SKM-1 (cell line): ENCODE measurements at regions not wholly inside any gene's neighbourhood (a gene's known extent, or its start where the extent isn't known, plus 50 kb on each side); places are given as distances from the start of the nearest gene placed in this dataset.
"Not testable (repeated sequence)": the region's sequence is repeated elsewhere in the genome, so short reads cannot be mapped to it uniquely, and the experiment has no call there.

Source experiments
- DNase-seq: peaks from one replicate; lab custom pipeline; 2025; ENCODE audit not compliant: unreplicated experiment; lab: John Stamatoyannopoulos, UW

GRCh38 chr18:78814766-78815165, 164.9 kb upstream of the SALL3 start:
- DNase-seq, result no peak

DNA sequence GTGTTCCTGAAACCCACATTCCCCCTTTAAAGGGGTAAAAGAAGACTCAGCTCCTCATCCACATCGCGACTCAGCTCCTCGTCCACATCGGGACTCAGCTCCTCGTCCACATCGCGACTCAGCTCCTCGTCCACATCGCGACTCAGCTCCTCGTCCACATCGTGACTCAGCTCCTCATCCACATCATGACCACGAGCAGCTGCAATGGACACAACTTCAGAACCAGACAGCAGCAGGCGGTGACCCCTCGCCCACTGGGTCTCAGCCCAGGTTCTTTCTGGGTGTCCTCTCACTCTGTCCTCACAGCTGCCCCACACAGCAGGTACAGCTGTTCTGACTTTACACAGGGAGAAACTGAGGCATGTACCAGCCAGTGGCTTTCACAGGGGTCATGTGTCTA, 163.5 kb upstream of the SALL3 start:
- no peak for DNase-seq

DNA sequence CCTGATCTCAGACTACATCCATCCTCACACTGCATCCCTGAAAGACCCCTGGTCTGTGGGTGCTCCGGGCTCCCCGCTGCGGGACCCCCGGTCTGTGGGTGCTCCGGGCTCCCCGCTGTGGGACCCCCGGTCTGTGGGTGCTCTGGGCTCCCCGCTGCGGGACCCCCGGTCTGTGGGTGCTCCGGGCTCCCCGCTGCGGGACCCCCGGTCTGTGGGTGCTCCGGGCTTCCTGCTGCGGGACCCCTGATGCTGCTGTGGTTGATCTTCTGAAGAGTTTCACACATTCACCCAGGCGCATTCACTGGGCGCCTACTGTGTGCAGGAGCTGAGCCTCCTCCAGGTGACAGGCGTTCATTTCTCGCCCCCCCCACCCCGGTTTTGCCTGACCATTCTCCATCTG, 162.7 kb upstream of the SALL3 start:
- DNase-seq, result no peak

- no peak for DNase-seq
Measured at GRCh38 chr18:78818495-78818894, 161.1 kb upstream of the SALL3 start.

DNA sequence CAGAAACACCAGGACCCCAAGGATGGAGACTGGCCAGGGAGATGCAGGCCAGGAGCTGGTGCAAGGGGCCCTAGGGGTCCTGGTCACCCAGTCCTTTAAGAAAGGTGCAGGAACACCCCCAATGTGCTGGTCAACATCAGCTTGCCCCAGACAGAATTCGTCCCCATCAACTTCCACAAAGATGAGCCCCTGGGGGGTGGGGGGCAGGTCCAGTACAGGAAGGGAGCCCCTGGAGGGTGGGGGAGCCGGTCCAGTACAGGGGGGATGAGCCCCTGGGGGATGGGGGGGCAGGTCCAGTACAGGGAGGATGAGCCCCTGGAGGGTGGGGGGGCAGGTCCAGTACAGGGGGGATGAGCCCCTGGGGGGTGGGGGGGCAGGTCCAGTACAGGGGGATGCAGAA, 160.7 kb upstream of the SALL3 start:
- DNase-seq, result no peak

DNA sequence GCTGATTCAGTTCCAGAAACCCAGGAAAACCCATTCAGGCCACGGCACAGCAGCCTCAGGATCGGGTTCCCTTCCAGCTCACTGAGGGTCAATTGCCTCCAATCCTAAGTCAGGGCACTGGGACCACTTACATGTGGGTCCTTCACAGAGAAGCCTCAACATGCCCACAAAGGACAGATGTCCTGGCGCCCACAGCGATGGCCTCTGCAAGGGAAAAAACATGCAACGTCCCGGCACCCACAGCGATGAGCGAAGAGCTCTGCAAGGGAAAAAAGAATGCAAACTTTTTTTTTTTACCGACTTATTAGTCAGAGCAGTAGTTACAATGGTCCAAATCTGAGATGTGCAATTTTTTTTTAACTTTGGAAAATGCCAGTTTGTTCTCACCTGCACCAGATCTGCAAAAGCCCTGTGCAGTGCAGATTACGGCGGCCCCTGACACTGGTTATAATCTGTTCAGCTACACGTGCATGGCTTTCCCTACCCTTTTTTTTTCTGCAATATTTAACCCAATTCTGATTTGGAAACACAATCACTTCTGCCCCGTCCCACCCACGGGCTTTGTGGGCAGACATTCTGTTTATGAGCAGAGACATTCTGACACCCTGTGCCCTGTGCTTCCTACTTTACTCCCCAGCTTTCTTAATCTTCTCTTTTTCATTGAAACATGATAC, 159.3 kb upstream of the SALL3 start:
- no peak for DNase-seq

GRCh38 chr18:78821396-78821795, 158.2 kb upstream of the SALL3 start:
- no peak for DNase-seq

DNA sequence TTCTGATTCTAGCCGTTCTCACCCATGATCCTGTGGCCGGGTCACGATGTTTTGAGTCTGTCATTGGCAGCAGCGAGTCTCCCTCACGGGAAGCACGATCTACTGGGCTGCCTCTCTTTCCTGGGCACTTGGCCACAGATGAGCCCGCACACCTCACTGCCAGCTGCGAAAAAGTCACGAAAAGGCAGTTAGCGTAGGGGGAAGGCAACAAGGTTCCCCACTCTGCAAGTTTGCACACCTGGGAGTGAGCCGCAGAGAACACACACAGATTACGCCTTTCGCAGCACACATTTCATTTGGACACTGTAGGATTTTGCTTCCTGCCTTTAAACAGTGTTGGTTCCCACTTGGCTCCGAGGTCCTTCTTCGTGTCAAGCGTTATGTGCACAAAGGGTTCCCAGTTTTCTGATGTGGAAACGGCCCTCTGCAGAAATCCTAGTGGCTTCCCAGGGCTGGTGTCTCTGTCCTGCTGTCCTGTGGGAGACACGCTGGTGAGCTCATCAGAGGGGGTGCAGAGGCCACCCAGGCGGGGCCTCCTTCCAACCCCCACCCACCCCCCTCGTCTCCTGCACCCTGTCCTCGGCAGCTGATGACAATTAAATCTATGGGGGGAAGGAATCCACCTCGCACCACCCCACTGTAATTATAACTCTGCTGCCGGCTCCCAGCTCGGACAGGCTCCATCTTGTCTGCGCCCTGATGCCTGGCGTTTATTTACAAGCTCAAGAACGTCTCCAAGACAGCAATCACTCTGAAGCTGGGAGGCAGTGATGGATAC, 157.3 kb upstream of the SALL3 start:
- no peak for DNase-seq

DNA sequence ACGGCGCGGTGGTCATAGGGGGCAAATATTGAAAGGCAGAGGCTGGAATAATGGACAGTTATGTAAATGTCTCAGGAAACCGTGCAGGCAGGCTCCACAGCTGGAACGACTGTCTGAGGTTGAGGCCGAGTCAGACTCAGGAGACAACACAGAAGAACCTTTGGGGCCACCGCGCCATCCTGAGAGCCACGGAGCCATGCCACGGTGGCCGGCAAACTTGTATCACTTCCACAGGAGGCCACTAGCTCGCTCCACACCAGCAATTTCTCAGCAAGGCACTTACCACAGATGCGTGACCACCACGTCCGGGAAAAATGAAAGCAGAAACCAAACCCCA, 156.7 kb upstream of the SALL3 start:
- DNase-seq, result no peak

GRCh38 chr18:78825168-78825567, 154.4 kb upstream of the SALL3 start:
- DNase-seq, result no peak

GRCh38 chr18:78826631-78827030, 153.0 kb upstream of the SALL3 start:
- DNase-seq, result no peak

DNA sequence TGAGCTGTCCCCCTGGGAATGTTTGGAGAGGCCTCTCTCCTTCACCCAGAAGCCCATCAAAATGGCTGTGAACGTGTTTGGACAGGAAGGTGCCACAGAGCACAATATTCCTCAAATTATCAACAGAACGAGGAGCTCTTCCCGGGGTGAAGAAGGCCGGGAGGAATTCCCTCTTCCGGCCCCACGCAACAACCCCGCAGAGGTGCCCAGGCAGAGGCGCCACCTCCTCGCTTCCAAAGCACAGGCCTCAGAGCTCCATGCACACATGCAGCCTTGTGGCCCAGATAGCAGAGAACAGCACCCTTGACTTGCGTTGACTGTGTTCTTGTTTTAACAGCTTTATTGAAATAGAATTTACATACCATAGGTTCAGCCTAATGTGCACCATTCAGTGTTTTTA, 152.5 kb upstream of the SALL3 start:
- no peak for DNase-seq

GRCh38 chr18:78828131-78828530, 151.5 kb upstream of the SALL3 start:
- DNase-seq, result no peak

- DNase-seq, result not testable (repeated sequence)
Measured at GRCh38 chr18:78829026-78829425, 150.6 kb upstream of the SALL3 start.

DNA sequence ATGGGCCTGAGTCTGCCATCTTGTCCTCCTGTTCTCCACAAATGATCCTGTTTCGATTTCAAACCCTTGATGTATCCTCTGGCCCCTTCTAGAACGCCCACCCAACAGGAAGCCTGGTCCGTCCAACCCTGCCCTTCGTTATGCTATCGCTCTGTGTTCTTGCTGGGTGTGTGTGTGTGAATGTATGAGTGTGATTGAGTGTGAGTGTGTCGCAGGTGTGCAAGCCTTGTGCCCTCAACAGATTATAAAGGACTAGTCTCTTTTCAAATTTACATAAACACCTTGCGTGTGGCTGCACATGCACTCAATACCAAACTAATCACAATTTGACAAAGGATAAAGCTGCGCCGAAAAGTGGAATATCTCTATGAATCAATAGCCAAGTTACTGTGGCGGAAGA, 149.5 kb upstream of the SALL3 start:
- no peak for DNase-seq

DNA sequence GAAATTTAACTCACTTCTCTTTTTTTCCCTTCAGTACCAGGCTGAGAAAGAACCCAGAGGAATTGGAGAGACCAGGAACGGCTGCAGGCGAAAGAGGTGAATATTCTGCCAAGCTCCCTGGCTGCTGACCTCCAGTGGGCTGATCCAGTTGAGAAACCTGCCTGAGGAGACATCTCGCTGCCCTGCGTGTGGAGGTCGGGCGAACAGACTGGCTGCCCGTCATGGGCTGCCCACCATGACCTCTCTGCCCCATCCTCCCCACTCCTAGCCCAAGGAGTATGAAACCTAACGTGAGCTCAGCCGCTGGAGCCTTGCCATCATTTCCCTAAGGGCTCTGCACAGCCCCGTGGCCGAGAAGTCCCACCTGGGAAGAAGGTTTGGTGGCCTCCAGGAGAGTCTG, 148.8 kb upstream of the SALL3 start:
- DNase-seq, result no peak

- no peak for DNase-seq
Measured at GRCh38 chr18:78831603-78832002, 148.0 kb upstream of the SALL3 start.

DNA sequence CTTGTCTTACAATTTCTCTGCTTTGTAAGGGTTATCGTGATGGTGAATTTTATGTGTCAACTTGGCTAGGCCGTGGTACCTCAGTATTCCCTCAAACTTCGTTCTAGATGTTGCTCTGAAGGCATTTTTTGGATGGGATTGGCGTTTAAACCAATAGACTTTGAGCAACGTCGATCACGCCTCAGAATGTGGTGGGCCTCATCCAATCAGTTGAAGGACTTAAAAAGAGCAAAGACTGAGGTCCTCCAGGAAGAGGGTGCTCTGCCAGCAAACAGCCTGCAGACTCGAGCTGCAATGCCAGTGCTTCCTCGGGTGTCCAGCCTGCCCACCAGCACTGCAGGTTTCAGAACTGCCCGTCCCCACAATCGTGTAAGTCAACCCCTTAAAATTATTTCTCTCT, 145.8 kb upstream of the SALL3 start:
- no peak for DNase-seq

DNA sequence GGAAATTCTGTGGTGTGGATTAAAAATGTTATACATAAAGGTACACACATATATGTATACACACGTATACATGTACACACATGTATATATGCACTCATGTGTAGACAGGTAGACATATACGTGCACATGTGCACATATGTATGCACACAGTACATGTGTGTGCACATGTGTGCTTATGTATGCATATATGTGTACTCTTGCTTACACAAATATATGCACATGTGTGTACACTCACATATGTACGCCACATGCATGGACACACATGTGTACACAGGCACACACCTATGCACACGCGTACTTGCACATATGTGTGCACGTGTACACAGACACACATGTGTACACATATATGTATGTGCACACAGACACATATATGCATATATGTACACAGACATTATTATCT, 142.8 kb upstream of the SALL3 start:
- DNase-seq, result no peak

DNA sequence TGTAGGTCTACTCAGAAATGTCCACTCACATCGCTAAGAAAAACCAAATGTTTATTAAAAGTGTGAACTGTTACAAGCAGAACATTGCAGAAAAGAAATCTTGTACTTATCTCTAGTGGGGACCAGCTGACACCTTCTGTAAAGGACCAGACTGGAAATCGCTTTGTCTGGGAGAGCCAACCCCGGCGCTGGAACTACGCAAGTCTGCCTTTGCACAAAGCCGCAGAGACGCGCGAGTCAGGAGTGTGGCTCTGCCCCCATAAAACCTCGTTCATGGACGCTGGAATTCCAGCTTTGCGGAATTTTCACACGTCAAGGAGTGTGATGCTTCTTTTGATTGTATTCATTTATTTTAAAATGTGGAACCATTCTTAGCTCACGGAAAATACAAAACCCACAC, 141.9 kb upstream of the SALL3 start:
- no peak for DNase-seq

DNA sequence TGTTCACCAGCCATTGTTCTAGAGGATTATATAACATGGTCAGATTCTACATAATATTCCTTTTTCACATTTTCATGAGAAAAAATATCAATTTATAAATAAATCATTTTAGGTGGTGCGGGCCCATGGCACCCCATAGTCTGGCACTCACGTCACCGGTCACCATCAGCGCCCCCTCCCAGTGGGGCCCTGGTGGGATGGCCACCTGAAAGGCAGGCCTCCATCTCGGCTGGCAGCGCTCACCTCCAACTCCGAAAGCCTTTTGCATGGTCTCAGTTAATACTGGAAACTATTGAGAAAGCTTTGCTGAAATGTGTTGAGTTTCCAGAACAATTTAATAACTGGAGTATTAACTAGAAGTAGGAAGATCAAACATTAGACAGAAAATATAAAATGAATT, 141.4 kb upstream of the SALL3 start:
- DNase-seq, result no peak

DNA sequence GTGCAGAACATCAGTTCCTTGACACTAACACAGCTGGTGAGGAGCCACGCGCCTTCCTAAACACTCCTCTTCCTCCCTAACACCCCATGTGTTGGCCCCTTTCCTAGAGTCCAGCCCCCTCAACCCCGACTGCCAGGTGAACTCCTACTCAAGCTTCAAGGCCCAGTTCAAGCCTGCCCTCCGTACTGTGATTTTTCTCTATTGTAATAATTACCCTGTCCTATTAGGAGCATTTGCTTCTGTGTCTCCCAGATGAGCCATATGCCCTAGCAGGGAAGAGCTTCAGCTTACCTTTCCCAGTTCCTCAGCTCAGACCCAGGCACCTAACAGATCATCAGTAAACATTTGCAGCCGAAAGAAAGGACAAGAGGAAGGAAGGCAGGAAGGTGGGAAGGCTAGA, 130.6 kb upstream of the SALL3 start:
- DNase-seq, result no peak

- no peak for DNase-seq
Measured at GRCh38 chr18:78849458-78849857, 130.2 kb upstream of the SALL3 start.
